IMR-90 (cell line): ENCODE measurements at regions not wholly inside any gene's neighbourhood (a gene's known extent, or its start where the extent isn't known, plus 50 kb on each side); places are given as distances from the start of the nearest gene placed in this dataset.

Experiments used
- ATAC-seq: fragments of 200-7000 bp; cut with Tn5 transposase; 2 replicates; pipeline ENCODE4 v1.9.1; 2020; ENCODE audit warnings: low read depth, mild to moderate bottlenecking, moderate library complexity
- BruUV-seq: library from RNA; stranded (reverse); fragments of 400-500 nt; replicated peaks from 2 replicates; lab custom pipeline; 2021; lab: Mats Ljungman, UMichigan
- CTCF ChIA-PET: fragments of 300-600 bp; formaldehyde crosslinking; extraction: SDS; loops from one replicate; lab custom pipeline; 2021; ENCODE audit warnings: antibody characterized with exemption; lab: Yijun Ruan, JAX
- POLR2A ChIA-PET: fragments of 300-600 bp; sonication (Branson Sonifier 250); formaldehyde crosslinking; loops from one replicate; lab custom pipeline; 2022; ENCODE audit warnings: antibody characterized with exemption; ENCODE audit not compliant: unreplicated experiment; lab: Charles Lee
- DNase-seq: peaks from one replicate; pipeline ENCODE4 v3.0.0; 2013
- H2AFZ ChIP-seq: replicated peaks from 2 replicates; pipeline ENCODE3; 2013; ENCODE audit warnings: low read length, mild to moderate bottlenecking; ENCODE audit not compliant: poor library complexity
- H2AK5ac ChIP-seq: 2 replicates; pipeline ENCODE4 v1.6.1; 2013; ENCODE audit warnings: low read depth, low read length, inconsistent platforms
- H2AK9ac ChIP-seq: replicated peaks from 2 replicates; pipeline ENCODE3; 2013; ENCODE audit warnings: mild to moderate bottlenecking, low read depth, low read length, moderate library complexity; ENCODE audit not compliant: poor library complexity
- H2BK120ac ChIP-seq: 2 replicates; pipeline ENCODE4 v1.6.1; 2013; ENCODE audit warnings: low read depth, low read length, inconsistent platforms
- H2BK15ac ChIP-seq: 3 replicates; pipeline ENCODE4 v1.6.1; 2013; ENCODE audit warnings: low read depth, low read length, inconsistent platforms
- H2BK20ac ChIP-seq: 2 replicates; pipeline ENCODE4 v1.6.1; 2013; ENCODE audit warnings: low read depth, mild to moderate bottlenecking, inconsistent platforms, low read length, moderate library complexity
- H2BK5ac ChIP-seq: 2 replicates; pipeline ENCODE4 v1.6.1; 2013; ENCODE audit warnings: mild to moderate bottlenecking, low read depth, low read length, inconsistent platforms; ENCODE audit not compliant: poor library complexity, severe bottlenecking
- H3K14ac ChIP-seq: replicated peaks from 2 replicates; pipeline ENCODE4 v1.6.1; 2013; ENCODE audit warnings: low read depth, low read length, inconsistent platforms
- H3K18ac ChIP-seq: 2 replicates; pipeline ENCODE4 v1.6.1; 2013; ENCODE audit warnings: low read depth, low read length, control low read depth
- H3K23ac ChIP-seq: 2 replicates; pipeline ENCODE4 v1.6.1; 2013; ENCODE audit warnings: low read depth, low read length, inconsistent platforms
- H3K27ac ChIP-seq: 2 replicates; pipeline ENCODE4 v1.5.1; 2013; ENCODE audit warnings: mild to moderate bottlenecking, control low read depth, low read length; ENCODE audit not compliant: insufficient read depth
- H3K27me3 ChIP-seq: 2 replicates; pipeline ENCODE4 v1.6.1; 2013; ENCODE audit warnings: low read length; ENCODE audit not compliant: control insufficient read depth, insufficient read depth
- H3K36me3 ChIP-seq: 2 replicates; pipeline ENCODE4 v1.6.1; 2013; ENCODE audit warnings: low read length, mixed read lengths; ENCODE audit not compliant: control insufficient read depth, insufficient read depth
- H3K4ac ChIP-seq: 2 replicates; pipeline ENCODE4 v1.6.1; 2013; ENCODE audit warnings: low read depth, low read length, inconsistent platforms
- H3K4me1 ChIP-seq: 2 replicates; pipeline ENCODE4 v1.6.1; 2013; ENCODE audit warnings: low read length, mixed read lengths; ENCODE audit not compliant: control insufficient read depth, insufficient read depth
- H3K4me2 ChIP-seq: 2 replicates; pipeline ENCODE4 v1.6.1; 2013; ENCODE audit warnings: low read depth, mild to moderate bottlenecking, control low read depth, low read length, moderate library complexity
- H3K4me3 ChIP-seq: 2 replicates; pipeline ENCODE4 v1.5.1; 2013; ENCODE audit warnings: low read depth, mild to moderate bottlenecking, control low read depth, low read length, moderate library complexity; ENCODE audit not compliant: insufficient read depth
- H3K56ac ChIP-seq: 2 replicates; pipeline ENCODE4 v1.6.1; 2013; ENCODE audit warnings: low read length, inconsistent platforms; ENCODE audit not compliant: insufficient read depth; ENCODE audit errors: extremely low read depth
- H3K79me1 ChIP-seq, 2 experiments: 2 replicates each; pipeline ENCODE4 v1.6.1; 2013; ENCODE audit warnings: low read length in 2 of 2, inconsistent platforms in 1 of 2, low read depth in 1 of 2
- H3K9ac ChIP-seq: 2 replicates; pipeline ENCODE4 v1.6.1; 2013; ENCODE audit warnings: low read depth, low read length, control low read depth
- H3K9me1 ChIP-seq: 2 replicates; pipeline ENCODE4 v1.6.1; 2013; ENCODE audit warnings: low read length, inconsistent platforms; ENCODE audit not compliant: insufficient read depth
- H3K9me3 ChIP-seq: 2 replicates; pipeline ENCODE4 v1.6.1; 2013; ENCODE audit warnings: low read length; ENCODE audit not compliant: control insufficient read depth, insufficient read depth
- H4K20me1 ChIP-seq: 2 replicates; pipeline ENCODE4 v1.6.1; 2013; ENCODE audit warnings: low read length, inconsistent platforms; ENCODE audit not compliant: insufficient read depth
- H4K5ac ChIP-seq: 2 replicates; pipeline ENCODE4 v1.6.1; 2013; ENCODE audit warnings: mild to moderate bottlenecking, low read depth, low read length, control low read depth
- H4K8ac ChIP-seq, 2 experiments: 2 replicates each; pipeline ENCODE4 v1.6.1; 2013; ENCODE audit warnings: low read depth in 2 of 2, low read length in 2 of 2, control low read depth in 1 of 2, inconsistent platforms in 1 of 2
- H4K91ac ChIP-seq: 2 replicates; pipeline ENCODE4 v1.6.1; 2013; ENCODE audit warnings: low read depth, low read length, inconsistent platforms; ENCODE audit not compliant: insufficient read depth
- FOS ChIP-seq: fragments of 150-350 bp; IDR thresholded peaks from 2 replicates; pipeline ENCODE4 v1.6.1; 2016; ENCODE audit warnings: low read depth, low read length
- MXI1 ChIP-seq: IDR thresholded peaks from 2 replicates; pipeline ENCODE4 v1.6.1; 2012; ENCODE audit warnings: low read depth, mild to moderate bottlenecking, low read length, moderate library complexity, borderline replicate concordance
- POLR2A ChIP-seq: IDR thresholded peaks from 2 replicates; pipeline ENCODE4 v1.6.1; 2012; ENCODE audit warnings: mild to moderate bottlenecking, low read depth, low read length
- SMC3 ChIP-seq: fragments of 150-350 bp; IDR thresholded peaks from 2 replicates; pipeline ENCODE4 v1.6.1; 2016; ENCODE audit warnings: low read depth, mild to moderate bottlenecking, antibody characterized with exemption, low read length, moderate library complexity
- WGBS, 2 experiments: methylation state at CpG; one replicate each; pipeline versions ENCODE4 v1.1.5 to v1.1.7; 2013; ENCODE audit warnings: missing lambda C conversion rate in 2 of 2; ENCODE audit not compliant: insufficient read length in 1 of 2; ENCODE audit errors: extremely low coverage in 2 of 2; 5-methylcytosine and 5-hydroxymethylcytosine counted together
- dilution Hi-C: fragments of 300-500 bp; cut with HindIII; formaldehyde crosslinking; loops from one replicate; pipeline ENCODE4 v1.14.3; 2018; ENCODE audit warnings: low sequenced_read_pairs; ENCODE audit not compliant: unreplicated experiment
- in situ Hi-C: fragments of 300-500 bp; cut with MboI; formaldehyde crosslinking; loops from 3 replicates; pipeline ENCODE4 v1.14.3; 2019; ENCODE audit warnings: low sequenced_read_pairs, inconsistent platforms, mixed read lengths
- intact Hi-C: fragments of 100-400 bp; cut with micrococcal nuclease; formaldehyde crosslinking; loops from 2 replicates; pipeline ENCODE4 v1.10.0; 2022
- TF ChIP-seq, protein P1 (sequence below): conservative IDR thresholded peaks from 2 replicates; pipeline ENCODE4 v1.5.1; 2012; ENCODE audit warnings: mild to moderate bottlenecking, low read depth, low read length, improper control_type of control experiment

DNA sequence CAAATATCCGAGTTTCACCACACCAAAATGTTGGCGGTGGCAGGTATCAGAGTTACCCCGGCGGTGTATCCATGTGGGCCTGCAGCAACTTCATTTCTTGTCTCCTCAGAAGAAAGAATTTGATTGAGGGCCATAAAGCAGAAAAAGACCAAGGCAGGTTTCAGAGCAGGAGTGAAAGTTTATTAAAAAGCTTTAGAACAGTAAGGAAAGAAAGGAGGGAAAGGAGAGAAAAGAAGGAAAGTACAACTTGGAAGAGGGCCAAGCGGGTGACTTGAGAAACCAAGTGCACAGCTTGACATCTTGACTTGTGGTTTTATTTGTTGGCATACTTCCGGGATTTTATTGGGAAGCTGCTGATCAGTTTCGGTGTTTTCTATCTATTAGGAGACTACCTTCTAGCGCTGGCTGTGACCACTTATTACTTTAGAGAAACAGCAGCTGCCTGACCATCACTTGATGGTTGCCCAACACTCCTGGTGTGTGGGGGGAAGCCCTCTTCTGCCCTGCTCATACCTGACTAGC is 75.5 kb upstream of the RAB3GAP2 start:
- no peak overlapping the region for H3K23ac ChIP-seq

More for the DNA sequence above, 75.5 kb upstream of the RAB3GAP2 start:
- ChIA-PET CTCF (no interaction called here), POLR2A (no interaction called here)
- H3K36me3 ChIP-seq, result no peaks in the 10 kb centered on the region
- no peaks in the 10 kb centered on the region; the same call in 1 of the 2 replicates for H3K27me3 ChIP-seq
- H2AK9ac ChIP-seq, result no peak overlapping the region
- no peaks in the 10 kb centered on the region for H3K4me1 ChIP-seq
- no peaks in the 10 kb centered on the region for H3K9me1 ChIP-seq
- H4K91ac ChIP-seq, result no peak overlapping the region
- H2AK5ac ChIP-seq, result no peak overlapping the region
- H4K20me1 ChIP-seq, result no peaks in the 10 kb centered on the region
- intact Hi-C loops (loop anchor here (5.0 kb wide), 1 partner anchor 50 kb away; no protein-coding TSS in a partner anchor), dilution Hi-C loops (no loop called here), in situ Hi-C loops (no loop called here)
- no peak overlapping the region for H3K56ac ChIP-seq
- no peak overlapping the region for H4K8ac ChIP-seq
- H2BK120ac ChIP-seq, result no peak overlapping the region
- no peak overlapping the region for H3K27ac ChIP-seq
- no peaks in the 10 kb centered on the region for H3K9me3 ChIP-seq
- no peak for ATAC-seq
- no peak overlapping the region for H3K18ac ChIP-seq
- DNase-seq, result no peak
- no peak overlapping the region for H3K14ac ChIP-seq
- H3K4me2 ChIP-seq, result no peak overlapping the region
- H2BK20ac ChIP-seq, result no peak overlapping the region
- no peaks in the 10 kb centered on the region for H3K79me1 ChIP-seq
- no peak overlapping the region for H2BK5ac ChIP-seq
- H4K5ac ChIP-seq, result no peak overlapping the region
- no peak overlapping the region for H2AFZ ChIP-seq
- H3K9ac ChIP-seq, result no peak overlapping the region
- no peak overlapping the region for H2BK15ac ChIP-seq
- TF ChIP-seq FOS (no peak), POLR2A (no peak), SMC3 (no peak), MXI1 (no peak)
- TF ChIP-seq, protein P1, sequence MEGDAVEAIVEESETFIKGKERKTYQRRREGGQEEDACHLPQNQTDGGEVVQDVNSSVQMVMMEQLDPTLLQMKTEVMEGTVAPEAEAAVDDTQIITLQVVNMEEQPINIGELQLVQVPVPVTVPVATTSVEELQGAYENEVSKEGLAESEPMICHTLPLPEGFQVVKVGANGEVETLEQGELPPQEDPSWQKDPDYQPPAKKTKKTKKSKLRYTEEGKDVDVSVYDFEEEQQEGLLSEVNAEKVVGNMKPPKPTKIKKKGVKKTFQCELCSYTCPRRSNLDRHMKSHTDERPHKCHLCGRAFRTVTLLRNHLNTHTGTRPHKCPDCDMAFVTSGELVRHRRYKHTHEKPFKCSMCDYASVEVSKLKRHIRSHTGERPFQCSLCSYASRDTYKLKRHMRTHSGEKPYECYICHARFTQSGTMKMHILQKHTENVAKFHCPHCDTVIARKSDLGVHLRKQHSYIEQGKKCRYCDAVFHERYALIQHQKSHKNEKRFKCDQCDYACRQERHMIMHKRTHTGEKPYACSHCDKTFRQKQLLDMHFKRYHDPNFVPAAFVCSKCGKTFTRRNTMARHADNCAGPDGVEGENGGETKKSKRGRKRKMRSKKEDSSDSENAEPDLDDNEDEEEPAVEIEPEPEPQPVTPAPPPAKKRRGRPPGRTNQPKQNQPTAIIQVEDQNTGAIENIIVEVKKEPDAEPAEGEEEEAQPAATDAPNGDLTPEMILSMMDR, result no peak
- no peak overlapping the region for H3K4me3 ChIP-seq
- BruUV-seq, result no TSS peak
- WGBS, 2 experiments, result 60% methylated on average over 4 of the region's 8 CpGs; no CpG with 5 or more reads in 1 of the 2 experiments
- H3K4ac ChIP-seq, result no peak overlapping the region
